Vagina (tissue), 2 donors: ENCODE measurements at regions not wholly inside any gene's neighbourhood (a gene's known extent, or its start where the extent isn't known, plus 50 kb on each side); places are given as distances from the start of the nearest gene placed in this dataset.
"Not testable (repeated sequence)": the region's sequence is repeated elsewhere in the genome, so short reads cannot be mapped to it uniquely, and the experiment has no call there.

Experiments
- DNase-seq, 2 donors: peaks; one replicate each; pipeline ENCODE4 v3.0.0-alpha.2; 2017; ENCODE audit errors: extremely low spot score in 2 of 2
- H3K27ac ChIP-seq: fragments of 200-600 bp; sonication (generic); one replicate; pipeline ENCODE4 v1.5.1; 2019
- H3K27me3 ChIP-seq: fragments of 200-600 bp; sonication (generic); one replicate; pipeline ENCODE4 v1.5.1; 2019
- H3K36me3 ChIP-seq, 2 donors: fragments of 200-600 bp; sonication (generic); one replicate each; pipeline ENCODE4 v1.5.1; 2017 to 2019
- H3K4me1 ChIP-seq: fragments of 200-600 bp; sonication (generic); one replicate; pipeline ENCODE4 v1.5.1; 2019
- H3K4me3 ChIP-seq, 2 donors: fragments of 200-600 bp; sonication (generic); 1 replicate in 1 of 2; 2 replicates in 1 of 2; pipeline ENCODE4 v1.5.1; 2016 to 2019
- H3K9me3 ChIP-seq: fragments of 200-600 bp; sonication (generic); one replicate; pipeline ENCODE4 v1.5.1; 2019
- CTCF ChIP-seq, 3 experiments: fragments of 450-650 bp in 2 of 3; fragments of 200-600 bp in 1 of 3; sonication (generic) in 1 of 3; IDR thresholded peaks; one replicate each; pipeline ENCODE4 v1.5.1; 2017 to 2019; ENCODE audit warnings: antibody characterized with exemption in 3 of 3, mild to moderate bottlenecking in 2 of 3, moderate library complexity in 2 of 3
- POLR2A ChIP-seq, 2 donors: fragments of 450-650 bp; IDR thresholded peaks; one replicate each; pipeline ENCODE4 v1.6.1; 2017; ENCODE audit warnings: antibody characterized with exemption in 2 of 2, mild to moderate bottlenecking in 2 of 2, moderate library complexity in 2 of 2
- POLR2AphosphoS5 ChIP-seq, 2 donors: sonication (generic); formaldehyde crosslinking; IDR thresholded peaks; one replicate each; pipeline ENCODE4 v1.9.0; 2017; ENCODE audit warnings: antibody characterized with exemption in 2 of 2, mild to moderate bottlenecking in 2 of 2, low read depth in 1 of 2; ENCODE audit not compliant: insufficient read depth in 1 of 2
- intact Hi-C: fragments of 100-400 bp; cut with DNase I; formaldehyde crosslinking; loops from one replicate; pipeline ENCODE4 v1.15.1; 2023

DNA sequence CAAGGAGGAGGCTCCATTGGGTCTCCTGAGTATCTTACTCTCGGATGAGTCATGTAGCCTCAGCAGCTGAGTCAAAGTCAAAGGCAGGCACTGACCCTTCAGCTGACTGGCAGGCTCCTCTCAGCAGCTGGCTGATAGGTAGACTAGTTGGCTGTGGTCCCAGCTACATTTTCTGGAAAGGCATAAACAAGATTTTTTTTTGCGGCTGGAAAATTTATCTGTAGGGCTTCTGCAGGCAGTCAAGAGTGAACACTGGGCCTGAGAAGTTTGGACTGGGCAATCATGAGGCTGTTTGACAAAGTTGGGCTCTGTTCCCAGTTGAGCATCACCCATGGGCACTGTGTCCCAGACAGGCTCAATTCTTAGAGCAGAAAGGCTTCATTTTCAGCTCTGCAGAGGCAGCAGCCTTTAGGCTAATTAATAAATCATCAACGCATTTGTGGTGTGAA is 796.2 kb downstream of the CCSER2 start:
- H3K9me3 ChIP-seq = no peaks in the 10 kb centered on the region
- H3K4me3 ChIP-seq = no peak overlapping the region
- H3K27me3 ChIP-seq = no peaks in the 10 kb centered on the region
- H3K36me3 ChIP-seq = no peaks in the 10 kb centered on the region
- no peak overlapping the region for H3K27ac ChIP-seq
- no peak for DNase-seq
- H3K4me1 ChIP-seq = no peaks in the 10 kb centered on the region
- intact Hi-C loops = no loop called here
- TF ChIP-seq CTCF (IDR thresholded peaks at IDR 0.05) (no peak), POLR2AphosphoS5 (IDR thresholded peaks at IDR 0.05; ENCODE audit: insufficient read depth in 1 of 2, low read depth in 1 of 2) (no peak), POLR2A (IDR thresholded peaks at IDR 0.05) (no peak)

DNA sequence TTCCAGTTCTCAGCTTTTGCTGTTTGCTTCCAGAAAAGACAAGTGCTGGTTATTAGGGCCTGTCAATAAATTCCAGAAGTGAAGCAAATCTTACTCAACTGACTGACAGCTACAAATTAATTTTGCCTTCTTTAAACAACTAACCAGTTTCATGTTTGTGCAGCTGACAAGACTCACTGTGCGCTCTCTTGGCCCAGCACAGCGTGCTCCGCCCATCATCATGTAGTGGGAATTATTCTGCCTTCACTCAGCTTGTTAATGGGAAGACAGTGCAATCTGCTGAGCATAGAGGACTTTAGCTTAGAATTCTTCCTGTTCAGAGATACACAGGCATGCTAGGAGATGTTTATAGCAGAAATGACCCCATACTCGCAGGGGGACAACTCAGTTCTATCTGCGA is 808.9 kb downstream of the CCSER2 start:
- Histone ChIP-seq H3K27me3 (no peaks in the 10 kb centered on the region), H3K27ac (no peak overlapping the region), H3K36me3 (no peaks in the 10 kb centered on the region), H3K9me3 (no peaks in the 10 kb centered on the region), H3K4me3 (no peak overlapping the region), H3K4me1 (no peaks in the 10 kb centered on the region)
- TF ChIP-seq POLR2AphosphoS5 (IDR thresholded peaks at IDR 0.05; ENCODE audit: insufficient read depth in 1 of 2, low read depth in 1 of 2) (no peak), POLR2A (IDR thresholded peaks at IDR 0.05) (no peak), CTCF (IDR thresholded peaks at IDR 0.05) (no peak)
- intact Hi-C loops = no loop called here
- DNase-seq = no peak

- Histone ChIP-seq H3K4me3 (no peak overlapping the region), H3K4me1 (no peaks in the 10 kb centered on the region), H3K27ac (no peak overlapping the region), H3K36me3 (no peaks in the 10 kb centered on the region), H3K9me3 (no peaks in the 10 kb centered on the region), H3K27me3 (no peaks in the 10 kb centered on the region)
- TF ChIP-seq POLR2A (IDR thresholded peaks at IDR 0.05) = no peak
- TF ChIP-seq POLR2AphosphoS5 (IDR thresholded peaks at IDR 0.05; ENCODE audit: insufficient read depth in 1 of 2, low read depth in 1 of 2) = no peak
- no peak for TF ChIP-seq CTCF (IDR thresholded peaks at IDR 0.05)
- intact Hi-C loops = no loop called here
- no peak for DNase-seq
Observed at GRCh38 chr10:85138046-85138445, 809.7 kb downstream of the CCSER2 start.

GRCh38 chr10:85139124-85139523 is 810.7 kb downstream of the CCSER2 start:
- H3K27me3 ChIP-seq = no peaks in the 10 kb centered on the region
- no peak overlapping the region for H3K4me3 ChIP-seq
- no peaks in the 10 kb centered on the region for H3K36me3 ChIP-seq
- intact Hi-C loops = no loop called here
- no peak overlapping the region for H3K27ac ChIP-seq
- DNase-seq = no peak
- H3K4me1 ChIP-seq = no peaks in the 10 kb centered on the region
- TF ChIP-seq POLR2AphosphoS5 (IDR thresholded peaks at IDR 0.05; ENCODE audit: insufficient read depth in 1 of 2, low read depth in 1 of 2) (no peak), POLR2A (IDR thresholded peaks at IDR 0.05) (no peak), CTCF (IDR thresholded peaks at IDR 0.05) (no peak)
- H3K9me3 ChIP-seq = no peaks in the 10 kb centered on the region

DNA sequence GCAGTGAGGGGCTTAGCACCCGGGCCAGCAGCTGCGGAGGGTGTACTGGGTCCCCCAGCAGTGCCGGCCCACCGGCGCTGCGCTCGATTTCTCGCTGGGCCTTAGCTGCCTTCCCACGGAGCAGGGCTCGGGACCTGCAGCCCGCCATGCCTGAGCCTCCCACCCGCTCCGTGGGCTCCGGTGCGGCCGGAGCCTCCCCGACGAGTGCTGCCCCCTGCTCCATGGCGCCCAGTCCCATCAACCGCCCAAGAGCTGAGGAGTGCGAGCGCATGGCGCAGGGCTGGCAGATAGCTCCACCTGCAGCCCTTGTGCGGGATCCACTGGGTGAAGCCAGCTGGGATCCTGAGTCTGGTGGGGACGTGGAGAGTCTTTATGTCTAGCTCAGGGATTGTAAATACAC is 813.1 kb downstream of the CCSER2 start:
- DNase-seq, H3K36me3 ChIP-seq, H3K4me3 ChIP-seq, H3K27ac ChIP-seq, intact Hi-C loops, H3K27me3 ChIP-seq, H3K9me3 ChIP-seq, H3K4me1 ChIP-seq: not testable (repeated sequence)

DNA sequence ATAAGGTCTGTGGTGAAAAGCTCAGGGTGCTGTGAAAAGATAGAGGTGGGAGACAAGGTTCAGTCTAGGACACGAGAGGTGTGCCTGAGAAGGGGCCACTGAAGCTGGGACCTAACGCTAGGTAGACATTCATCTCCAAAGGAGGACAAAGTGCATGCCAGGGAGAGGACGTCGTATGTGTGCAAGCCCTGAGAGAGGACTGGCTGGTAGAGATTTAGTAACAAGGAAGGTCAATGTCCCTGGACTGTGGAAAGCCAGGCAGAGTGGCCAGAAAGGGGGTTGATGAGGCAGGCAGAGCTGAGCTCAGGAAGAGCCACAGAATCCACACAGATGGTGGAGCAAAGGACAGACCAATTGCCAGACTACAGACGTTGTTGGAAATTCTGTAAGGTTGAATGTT is 817.6 kb downstream of the CCSER2 start:
- TF ChIP-seq POLR2AphosphoS5 (IDR thresholded peaks at IDR 0.05; ENCODE audit: insufficient read depth in 1 of 2, low read depth in 1 of 2) (no peak), CTCF (IDR thresholded peaks at IDR 0.05) (no peak), POLR2A (IDR thresholded peaks at IDR 0.05) (no peak)
- intact Hi-C loops = loop anchor here (1.0 kb wide), 1 partner anchor 31 kb away; no protein-coding TSS in a partner anchor
- H3K27ac ChIP-seq = no peak overlapping the region
- DNase-seq = no peak
- no peaks in the 10 kb centered on the region for H3K36me3 ChIP-seq
- no peak overlapping the region for H3K4me3 ChIP-seq
- H3K4me1 ChIP-seq = no peaks in the 10 kb centered on the region
- no peaks in the 10 kb centered on the region for H3K9me3 ChIP-seq
- no peaks in the 10 kb centered on the region for H3K27me3 ChIP-seq
